ENCODE measurements at regions not wholly inside any gene's neighbourhood (a gene's known extent, or its start where the extent isn't known, plus 50 kb on each side); places are given as distances from the start of the nearest gene placed in this dataset.

GRCh38 chr15:69893863-69894262 is 203.9 kb downstream of the TLE3 start:
- Mint-ChIP-seq H3K4me3 (no peak overlapping the region), H3K9me3 (peaks cover 0 to 6% (median 4%) of the 10 kb centered on the region in 3 donors), H3K36me3 (peaks cover 4% of the 10 kb centered on the region), H3K27me3 (peaks cover 16% of the 10 kb centered on the region), H3K27ac (no peak overlapping the region), H3K4me1 (peaks cover 0 to 11% (median 5%) of the 10 kb centered on the region in 3 donors)

- Mint-ChIP-seq H3K4me1 (peaks cover 0 to 14% (median 5%) of the 10 kb centered on the region in 3 donors), H3K36me3 (peaks cover 2% of the 10 kb centered on the region), H3K4me3 (no peak overlapping the region), H3K27ac (no peak overlapping the region), H3K27me3 (peaks cover 16% of the 10 kb centered on the region), H3K9me3 (peaks cover 0 to 6% (median 2%) of the 10 kb centered on the region in 3 donors)
Observed at GRCh38 chr15:69895202-69895601, 202.5 kb downstream of the TLE3 start.

GRCh38 chr15:69896606-69897005 is 201.1 kb downstream of the TLE3 start:
- peaks cover 0 to 14% (median 5%) of the 10 kb centered on the region in 3 donors for H3K4me1 Mint-ChIP-seq
- H3K9me3 Mint-ChIP-seq = peaks cover 0 to 3% (median 2%) of the 10 kb centered on the region in 3 donors
- no peak overlapping the region for H3K27ac Mint-ChIP-seq
- H3K36me3 Mint-ChIP-seq = peaks cover 2% of the 10 kb centered on the region
- peaks cover 16% of the 10 kb centered on the region for H3K27me3 Mint-ChIP-seq
- H3K4me3 Mint-ChIP-seq = no peak overlapping the region

GRCh38 chr15:69897061-69897460 is 200.7 kb downstream of the TLE3 start:
- Mint-ChIP-seq H3K36me3 (peaks cover 2% of the 10 kb centered on the region), H3K27ac (no peak overlapping the region), H3K4me1 (peaks cover under 1 to 14% (median 5%) of the 10 kb centered on the region in 3 donors), H3K27me3 (peaks cover 16% of the 10 kb centered on the region), H3K4me3 (no peak overlapping the region), H3K9me3 (peaks cover 0 to 2% (median 0%) of the 10 kb centered on the region in 3 donors)

GRCh38 chr15:69897471-69898237 is 200.1 kb downstream of the TLE3 start:
- H3K4me1 Mint-ChIP-seq = peaks cover 2 to 14% (median 6%) of the 10 kb centered on the region in 3 donors
- peaks cover 2% of the 10 kb centered on the region for H3K36me3 Mint-ChIP-seq
- peaks cover 0 to 2% (median 0%) of the 10 kb centered on the region in 3 donors for H3K9me3 Mint-ChIP-seq
- H3K27me3 Mint-ChIP-seq = peaks cover 16% of the 10 kb centered on the region
- no peak overlapping the region for H3K4me3 Mint-ChIP-seq
- no peak overlapping the region for H3K27ac Mint-ChIP-seq

GRCh38 chr15:69898243-69898642 is 199.5 kb downstream of the TLE3 start:
- Mint-ChIP-seq H3K4me3 (no peak overlapping the region), H3K36me3 (peaks cover 2% of the 10 kb centered on the region), H3K9me3 (peaks cover 0 to 2% (median 0%) of the 10 kb centered on the region in 3 donors), H3K27ac (no peak overlapping the region), H3K4me1 (peaks cover 2 to 14% (median 4%) of the 10 kb centered on the region in 3 donors), H3K27me3 (peaks cover 13% of the 10 kb centered on the region)

GRCh38 chr15:69902414-69903062 is 195.2 kb downstream of the TLE3 start:
- peaks cover 3 to 7% (median 4%) of the 10 kb centered on the region in 3 donors for H3K4me1 Mint-ChIP-seq
- H3K36me3 Mint-ChIP-seq = no peaks in the 10 kb centered on the region

GRCh38 chr15:69903470-69904469 is 193.9 kb downstream of the TLE3 start:
- H3K9me3 Mint-ChIP-seq = peaks cover 0 to 2% (median 0%) of the 10 kb centered on the region in 3 donors
- no peak overlapping the region for H3K4me3 Mint-ChIP-seq
- H3K36me3 Mint-ChIP-seq = peaks cover 3% of the 10 kb centered on the region
- H3K27ac Mint-ChIP-seq = no peak overlapping the region
- H3K4me1 Mint-ChIP-seq = peaks cover 3 to 7% (median 4%) of the 10 kb centered on the region in 3 donors
- H3K27me3 Mint-ChIP-seq = peaks cover under 1% of the 10 kb centered on the region

More at GRCh38 chr15:69902414-69903062, 195.2 kb downstream of the TLE3 start:
- H3K9me3 Mint-ChIP-seq = peaks cover 0 to 2% (median 0%) of the 10 kb centered on the region in 3 donors
- H3K27me3 Mint-ChIP-seq = no peaks in the 10 kb centered on the region
- no peak overlapping the region for H3K27ac Mint-ChIP-seq
- peak overlapping the region in 1 of 4 donors; percentile 6 for H3K4me3 Mint-ChIP-seq

GRCh38 chr15:69906256-69907185 is 191.2 kb downstream of the TLE3 start:
- Mint-ChIP-seq H3K4me1 (peaks cover 3 to 4% (median 4%) of the 10 kb centered on the region in 3 donors), H3K27ac (no peak overlapping the region), H3K4me3 (no peak overlapping the region), H3K9me3 (peaks cover 0 to 5% (median 0%) of the 10 kb centered on the region in 3 donors), H3K27me3 (peaks cover 2% of the 10 kb centered on the region), H3K36me3 (peaks cover 3% of the 10 kb centered on the region)

GRCh38 chr15:69908060-69908459 is 189.7 kb downstream of the TLE3 start:
- no peak overlapping the region for H3K27ac Mint-ChIP-seq
- peaks cover 1 to 4% (median 2%) of the 10 kb centered on the region in 3 donors for H3K4me1 Mint-ChIP-seq
- no peak overlapping the region for H3K4me3 Mint-ChIP-seq

GRCh38 chr15:69908590-69909420 is 188.9 kb downstream of the TLE3 start:
- Mint-ChIP-seq H3K9me3 (peaks cover 0 to 5% (median 0%) of the 10 kb centered on the region in 3 donors), H3K36me3 (peaks cover 3% of the 10 kb centered on the region), H3K4me1 (peaks cover 2 to 9% (median 2%) of the 10 kb centered on the region in 3 donors), H3K27ac (peak overlapping the region in 1 of 3 donors; percentile 29), H3K27me3 (peaks cover 3% of the 10 kb centered on the region), H3K4me3 (peak overlapping the region in 1 of 4 donors; percentile 72)

More at GRCh38 chr15:69908060-69908459, 189.7 kb downstream of the TLE3 start:
- Mint-ChIP-seq H3K9me3 (peaks cover 0 to 5% (median 0%) of the 10 kb centered on the region in 3 donors), H3K36me3 (peaks cover 3% of the 10 kb centered on the region), H3K27me3 (peaks cover 2% of the 10 kb centered on the region)

GRCh38 chr15:69909719-69910444 is 187.8 kb downstream of the TLE3 start:
- Mint-ChIP-seq H3K36me3 (peaks cover 3% of the 10 kb centered on the region), H3K9me3 (peaks cover 0 to 5% (median 0%) of the 10 kb centered on the region in 3 donors), H3K27ac (no peak overlapping the region)

More at GRCh38 chr15:69909719-69910444, 187.8 kb downstream of the TLE3 start:
- no peak overlapping the region for H3K4me3 Mint-ChIP-seq
- peaks cover 3% of the 10 kb centered on the region for H3K27me3 Mint-ChIP-seq
- H3K4me1 Mint-ChIP-seq = peaks cover 5 to 16% (median 8%) of the 10 kb centered on the region in 3 donors

All from IgD-negative memory B cell (primary cell).